ENCODE measurements at regions not wholly inside any gene's neighbourhood (a gene's known extent, or its start where the extent isn't known, plus 50 kb on each side); places are given as distances from the start of the nearest gene placed in this dataset.
A peak's percentile ranks its signal among the peaks of the same experiment; 100 is the strongest.

DNA sequence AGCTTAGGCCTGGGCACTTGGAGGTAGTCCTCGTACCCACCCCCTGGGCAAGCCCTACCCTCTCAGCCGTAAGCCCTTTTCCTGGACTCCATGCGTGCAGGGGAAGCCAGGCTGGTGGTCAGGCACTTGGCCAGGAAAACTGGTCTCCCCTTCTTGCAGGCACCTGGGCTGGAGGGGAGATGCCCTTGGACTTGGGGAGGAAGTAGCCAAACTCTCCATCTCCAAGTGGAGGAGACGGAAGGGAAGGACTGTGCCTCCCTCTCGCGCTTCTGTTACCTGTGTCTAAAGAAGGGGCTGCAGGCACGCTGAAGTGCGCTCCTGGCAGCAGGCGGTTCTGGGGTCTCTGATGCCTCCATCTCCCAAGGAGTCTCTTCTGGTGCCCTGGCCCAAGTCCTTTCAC lies 283.9 kb downstream of the PBX3 start:
- TF ChIP-seq, protein P1, sequence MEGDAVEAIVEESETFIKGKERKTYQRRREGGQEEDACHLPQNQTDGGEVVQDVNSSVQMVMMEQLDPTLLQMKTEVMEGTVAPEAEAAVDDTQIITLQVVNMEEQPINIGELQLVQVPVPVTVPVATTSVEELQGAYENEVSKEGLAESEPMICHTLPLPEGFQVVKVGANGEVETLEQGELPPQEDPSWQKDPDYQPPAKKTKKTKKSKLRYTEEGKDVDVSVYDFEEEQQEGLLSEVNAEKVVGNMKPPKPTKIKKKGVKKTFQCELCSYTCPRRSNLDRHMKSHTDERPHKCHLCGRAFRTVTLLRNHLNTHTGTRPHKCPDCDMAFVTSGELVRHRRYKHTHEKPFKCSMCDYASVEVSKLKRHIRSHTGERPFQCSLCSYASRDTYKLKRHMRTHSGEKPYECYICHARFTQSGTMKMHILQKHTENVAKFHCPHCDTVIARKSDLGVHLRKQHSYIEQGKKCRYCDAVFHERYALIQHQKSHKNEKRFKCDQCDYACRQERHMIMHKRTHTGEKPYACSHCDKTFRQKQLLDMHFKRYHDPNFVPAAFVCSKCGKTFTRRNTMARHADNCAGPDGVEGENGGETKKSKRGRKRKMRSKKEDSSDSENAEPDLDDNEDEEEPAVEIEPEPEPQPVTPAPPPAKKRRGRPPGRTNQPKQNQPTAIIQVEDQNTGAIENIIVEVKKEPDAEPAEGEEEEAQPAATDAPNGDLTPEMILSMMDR (IDR thresholded peaks at IDR 0.05), result no peak
- no peak for TF ChIP-seq POLR2A (IDR thresholded peaks at IDR 0.05)
- ATAC-seq (no peak), DNase-seq (peak in 2 of 5 donors; percentile 2 to 38)
- Histone ChIP-seq H3K27ac (no peak overlapping the region), H3K9me3 (no peaks in the 10 kb centered on the region), H3K36me3 (no peaks in the 10 kb centered on the region), H3K27me3 (peaks cover 0 to 29% (median 0%) of the 10 kb centered on the region in 9 donors), H3K4me1 (no peaks in the 10 kb centered on the region), H3K4me3 (no peak overlapping the region)
- intact Hi-C loops (cut with DNase I), result loop anchor here in 1 of 10 donors (10.0 kb wide), 1 partner anchor 56 kb away; no protein-coding TSS in a partner anchor
- 78 to 85% (median 83%) methylated on average over 7 to 9 of the region's 9 CpGs for WGBS, 4 donors

DNA sequence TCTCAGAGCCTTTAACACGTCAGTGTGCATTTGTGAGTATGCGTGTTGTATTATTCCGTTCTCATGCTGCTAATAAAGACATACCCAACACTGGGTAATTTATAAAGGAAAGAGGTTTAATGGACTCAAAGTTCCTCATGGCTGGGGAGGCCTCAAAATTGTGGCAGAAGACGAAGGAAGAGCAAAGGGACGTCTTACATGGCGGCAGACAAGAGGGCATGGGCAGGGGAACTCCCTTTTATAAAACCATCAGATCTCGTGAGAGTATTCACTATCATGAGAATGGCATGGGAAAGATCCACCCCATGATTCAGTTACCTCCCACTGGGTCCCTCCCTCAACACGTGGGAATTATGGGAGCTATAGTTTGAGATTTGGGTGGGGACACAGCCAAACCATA lies 285.0 kb downstream of the PBX3 start:
- Histone ChIP-seq H3K4me3 (no peak overlapping the region), H3K9me3 (no peaks in the 10 kb centered on the region), H3K27ac (no peak overlapping the region), H3K27me3 (peaks cover 0 to 29% (median 0%) of the 10 kb centered on the region in 9 donors), H3K4me1 (no peaks in the 10 kb centered on the region), H3K36me3 (no peaks in the 10 kb centered on the region)
- TF ChIP-seq, protein P1 (IDR thresholded peaks at IDR 0.05), result no peak
- TF ChIP-seq POLR2A (IDR thresholded peaks at IDR 0.05), result no peak
- WGBS, 4 donors, result 79 to 87% (median 84%) methylated on average over 8 of the region's 8 CpGs
- DNase-seq (no peak), ATAC-seq (no peak)
- intact Hi-C loops (cut with DNase I), result loop anchor here in 1 of 10 donors (10.0 kb wide), 1 partner anchor 57 kb away; no protein-coding TSS in a partner anchor

DNA sequence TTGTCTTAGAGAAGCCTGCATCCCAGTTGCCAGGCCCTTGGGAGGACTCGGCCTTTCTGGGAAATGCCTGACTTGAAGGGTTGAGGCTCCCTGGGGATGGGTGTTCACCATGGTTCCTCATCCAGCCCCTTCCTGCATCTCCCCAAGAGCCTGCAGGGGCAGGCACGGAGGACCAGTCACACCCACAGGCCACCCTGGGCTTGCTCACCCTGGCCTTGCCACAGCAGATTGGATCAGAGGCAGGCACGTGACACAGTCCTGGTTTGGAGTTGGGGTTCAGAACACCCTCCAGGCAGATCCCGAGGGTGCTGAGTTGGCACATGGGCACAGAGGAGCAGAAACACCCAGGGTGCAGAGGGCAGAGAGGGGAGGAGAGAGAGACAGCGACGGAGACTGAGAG lies 286.1 kb downstream of the PBX3 start:
- TF ChIP-seq, protein P1 (IDR thresholded peaks at IDR 0.05), result no peak
- no peak for TF ChIP-seq POLR2A (IDR thresholded peaks at IDR 0.05)
- H3K9me3 ChIP-seq, result no peaks in the 10 kb centered on the region
- WGBS, 4 donors, result 63 to 73% (median 67%) methylated on average over 6 of the region's 6 CpGs
- DNase-seq (peak in 2 of 5 donors; percentile 5 to 29), ATAC-seq (no peak)
- H3K36me3 ChIP-seq, result no peaks in the 10 kb centered on the region
- H3K27ac ChIP-seq, result no peak overlapping the region
- intact Hi-C loops (cut with DNase I), result loop anchor here in 1 of 10 donors (10.0 kb wide), 1 partner anchor 59 kb away; no protein-coding TSS in a partner anchor
- H3K4me1 ChIP-seq, result no peaks in the 10 kb centered on the region
- no peak overlapping the region for H3K4me3 ChIP-seq
- H3K27me3 ChIP-seq, result peaks cover 0 to 29% (median 0%) of the 10 kb centered on the region in 9 donors

DNA sequence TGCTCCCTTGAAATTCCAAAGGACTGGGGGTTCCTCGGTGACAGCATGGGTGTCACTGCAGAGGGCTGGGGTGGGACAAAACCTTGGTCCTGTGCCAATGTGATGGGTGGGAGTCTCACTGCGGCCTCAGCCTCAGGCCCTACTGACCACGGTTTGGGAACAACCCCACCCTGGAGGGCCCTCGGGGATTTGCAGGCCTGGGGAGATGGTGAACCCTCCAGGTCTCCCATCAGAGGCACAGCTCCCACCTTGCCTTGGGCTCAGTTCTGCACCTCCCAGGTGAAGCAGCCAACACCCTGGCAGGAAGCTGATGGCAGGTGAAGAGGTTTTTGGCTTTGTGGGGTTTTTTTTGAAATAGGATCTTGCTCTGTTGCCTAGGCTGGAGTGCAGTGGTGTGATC lies 286.8 kb downstream of the PBX3 start:
- no peak overlapping the region for H3K4me3 ChIP-seq
- intact Hi-C loops (cut with DNase I), result loop anchor here in 1 of 10 donors (10.0 kb wide), 1 partner anchor 59 kb away; no protein-coding TSS in a partner anchor
- ATAC-seq (no peak), DNase-seq (peak in 1 of 5 donors; percentile 18)
- no peaks in the 10 kb centered on the region for H3K36me3 ChIP-seq
- peaks cover 0 to 27% (median 0%) of the 10 kb centered on the region in 9 donors for H3K27me3 ChIP-seq
- H3K9me3 ChIP-seq, result no peaks in the 10 kb centered on the region
- H3K4me1 ChIP-seq, result no peaks in the 10 kb centered on the region
- H3K27ac ChIP-seq, result no peak overlapping the region
- 65 to 82% (median 80%) methylated on average over 3 to 4 of the region's 4 CpGs for WGBS, 4 donors
- TF ChIP-seq, protein P1 (IDR thresholded peaks at IDR 0.05), result no peak
- no peak for TF ChIP-seq POLR2A (IDR thresholded peaks at IDR 0.05)
